ENCODE measurements at regions not wholly inside any gene's neighbourhood (a gene's known extent, or its start where the extent isn't known, plus 50 kb on each side); places are given as distances from the start of the nearest gene placed in this dataset.
A peak's percentile ranks its signal among the peaks of the same experiment; 100 is the strongest.

DNA sequence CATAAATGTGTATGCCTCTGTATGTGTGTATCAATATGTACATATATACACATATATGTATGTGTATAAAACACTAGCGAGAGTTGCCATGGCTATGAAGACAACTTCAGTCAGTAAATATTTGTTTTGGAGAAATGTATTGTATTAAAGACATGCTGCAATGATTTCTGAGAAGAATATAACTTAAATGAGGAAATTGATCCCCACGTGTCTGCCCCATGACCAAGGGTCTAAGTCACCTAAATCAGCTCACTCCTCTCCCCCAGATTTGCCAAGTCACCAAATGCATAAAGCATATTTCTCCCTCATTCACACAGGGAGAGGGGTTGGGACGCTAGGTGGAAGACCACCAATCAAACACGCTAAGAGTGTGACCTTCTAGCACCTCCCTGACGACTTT, 58.3 kb upstream of the LYST start:
- no peak for DNase-seq

GRCh38 chr1:235923466-235924021, 56.8 kb upstream of the LYST start:
- DNase-seq: no peak

DNA sequence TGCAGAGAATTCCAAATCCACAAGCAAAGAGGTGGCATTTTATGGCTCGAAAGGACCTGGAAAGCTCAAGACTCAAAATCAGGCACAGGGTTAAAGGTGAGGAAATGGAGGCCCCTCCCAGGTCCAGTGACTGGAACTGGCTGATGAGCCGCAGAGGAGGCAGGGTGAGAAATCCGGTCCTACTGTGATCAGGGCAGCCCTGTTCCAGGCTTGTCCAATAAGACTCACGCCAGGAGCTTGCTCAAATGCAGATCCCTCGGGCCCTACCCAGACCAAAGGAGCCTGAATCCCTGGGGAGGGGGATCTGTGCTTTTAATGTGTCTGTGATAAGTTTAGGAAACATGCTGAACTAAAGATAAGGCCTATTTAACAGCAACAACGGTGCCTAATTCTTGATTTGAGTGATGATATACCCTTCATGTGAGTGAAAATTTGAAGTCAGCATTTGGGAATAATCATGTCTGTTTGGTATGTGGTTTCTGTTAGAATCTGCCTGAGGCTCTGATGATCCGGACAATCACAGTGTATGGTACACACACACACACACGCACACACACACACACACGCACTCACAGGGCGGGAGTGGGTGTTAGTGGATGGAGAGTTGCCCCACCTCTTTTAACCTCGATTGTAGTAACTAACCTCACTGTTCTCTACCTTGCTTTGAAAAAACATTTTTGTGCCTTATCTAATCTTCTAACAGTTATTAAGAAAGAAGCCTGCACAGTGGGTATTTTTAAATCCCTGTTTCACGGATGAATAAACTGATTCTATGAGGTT, 54.1 kb upstream of the LYST start:
- no peak for DNase-seq

GRCh38 chr1:235919833-235920441, 53.2 kb upstream of the LYST start:
- no peak for DNase-seq

DNA sequence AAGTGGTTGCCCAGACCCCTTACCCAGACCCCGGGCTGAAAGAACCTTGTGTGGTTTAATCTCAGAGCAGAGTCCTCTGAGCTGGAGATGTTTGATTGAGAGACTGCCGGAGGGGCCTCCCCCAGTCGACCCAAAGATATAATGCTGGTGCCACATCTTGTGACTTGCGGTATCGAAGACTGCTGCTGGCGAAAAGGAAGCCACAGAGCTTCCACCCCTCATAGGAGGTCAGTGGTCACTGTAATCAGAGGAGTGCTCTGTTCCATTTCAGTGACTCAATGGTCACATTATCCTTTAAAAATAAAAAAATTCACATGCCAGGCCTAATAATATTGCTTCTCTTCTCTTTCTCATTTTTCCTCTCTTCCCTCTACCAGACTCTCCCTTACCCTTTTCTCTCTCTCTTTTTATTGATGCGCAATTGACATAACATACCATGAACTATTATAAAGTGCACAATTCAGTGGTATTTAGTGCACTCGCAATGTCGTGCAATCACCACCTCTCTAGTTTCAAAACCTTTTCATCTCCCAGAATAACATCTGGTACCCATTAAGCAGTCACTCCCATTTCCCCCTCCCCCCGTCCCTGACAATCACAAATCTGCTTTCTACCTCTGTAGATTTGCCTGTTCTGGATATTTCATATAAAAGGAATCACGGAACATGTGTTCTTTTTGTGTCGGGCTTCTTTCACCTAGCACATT, 52.6 kb upstream of the LYST start:
- no peak for DNase-seq

DNA sequence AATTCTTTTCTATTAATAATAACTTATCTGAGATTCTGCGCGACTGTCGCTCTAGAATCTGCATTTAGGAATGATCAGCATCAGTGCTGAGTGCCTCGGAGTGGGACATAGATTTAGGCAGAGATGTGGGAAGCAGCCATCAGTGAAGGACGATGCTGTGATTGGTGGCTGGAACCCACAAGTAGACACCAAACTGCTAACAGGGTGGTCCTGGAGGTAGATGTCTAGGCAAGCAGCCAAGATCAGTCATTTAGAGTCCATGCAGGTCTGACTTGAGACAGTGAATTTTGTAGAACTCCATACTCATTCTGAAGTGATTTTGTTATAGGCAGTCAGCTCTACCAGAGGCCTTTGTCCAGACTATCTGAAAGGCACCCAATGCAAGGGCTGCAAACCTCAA, 51.8 kb upstream of the LYST start:
- no peak for DNase-seq

- DNase-seq: no peak
Observed at GRCh38 chr1:235918032-235918431, 51.3 kb upstream of the LYST start.

DNA sequence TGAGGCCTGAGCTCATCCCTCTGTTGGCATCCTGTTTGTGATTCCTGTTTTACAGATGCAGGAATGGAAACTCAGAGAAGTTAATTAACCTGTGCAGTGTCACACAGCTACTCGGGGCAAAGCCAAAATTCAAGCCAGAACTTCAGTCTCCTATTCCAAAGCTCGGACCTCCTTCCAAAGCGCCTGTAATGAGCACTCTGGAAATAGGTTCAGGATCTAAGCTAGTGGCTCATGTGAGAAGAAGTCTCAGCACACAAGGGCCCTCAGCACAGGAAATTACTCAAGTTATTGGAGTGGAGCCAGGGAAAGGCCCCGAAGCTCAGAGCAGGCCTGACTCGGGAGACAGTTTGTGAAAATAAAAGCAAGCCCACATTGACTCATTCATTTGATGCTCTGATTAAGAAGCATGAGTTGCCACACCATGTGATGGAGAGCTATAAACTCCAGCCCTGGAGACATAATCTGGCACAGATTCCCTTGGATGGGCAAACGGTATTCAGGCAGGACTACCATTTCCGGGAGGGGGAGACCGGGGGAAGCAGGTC, 50.6 kb upstream of the LYST start:
- peak; percentile 75 for DNase-seq
